ENCODE measurements at regions not wholly inside any gene's neighbourhood (a gene's known extent, or its start where the extent isn't known, plus 50 kb on each side); places are given as distances from the start of the nearest gene placed in this dataset.

DNA sequence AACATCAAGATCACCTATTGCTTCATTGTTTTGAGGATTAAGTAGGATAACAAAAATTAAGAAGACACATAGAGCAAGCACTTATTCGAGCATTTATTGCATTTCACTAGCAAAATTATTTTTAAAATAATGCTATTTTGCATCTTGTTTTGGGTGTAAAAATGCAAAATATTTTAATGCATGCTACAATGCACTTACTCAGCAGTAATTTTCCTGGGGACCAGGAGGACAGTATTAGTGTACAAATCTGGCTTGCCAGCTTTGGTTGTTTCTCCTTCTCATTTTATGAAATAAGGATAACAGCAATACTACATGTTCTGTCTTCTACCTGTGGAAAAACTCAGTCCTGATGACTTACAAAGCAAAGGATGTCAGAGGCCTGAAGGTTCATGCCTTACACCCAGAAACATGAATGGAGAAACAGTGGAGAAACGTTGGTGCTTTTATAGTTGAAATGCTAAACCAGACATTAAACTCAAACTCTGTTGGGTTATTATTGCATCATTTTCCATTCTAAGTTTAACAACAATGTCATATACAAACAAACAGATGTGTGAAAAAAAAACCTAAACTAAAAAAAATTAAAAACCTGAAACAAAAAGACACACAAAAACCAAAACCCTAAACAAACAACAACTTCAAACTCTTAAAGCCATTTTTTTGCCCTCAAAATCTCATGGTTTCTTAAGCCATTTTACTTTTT is 50.2 kb upstream of the ATXN1 start:
- no peaks in the 10 kb centered on the region for H3K4me1 ChIP-seq (ENCODE audit: control insufficient read depth, insufficient read depth, low read length)
- H3K9me3 ChIP-seq (replicated peaks; ENCODE audit: control insufficient read depth, insufficient read depth, low read length): peaks cover 14% of the 10 kb centered on the region
- peak; percentile 57 for FAIRE-seq
- no peak for ATAC-seq
- intact Hi-C loops (cut with micrococcal nuclease; ENCODE audit: unreplicated experiment): no loop called here
- 0% methylated on average over 2 of the region's 2 CpGs for WGBS (ENCODE audit: insufficient coverage, insufficient replicate concordance, low lambda C conversion rate, missing lambda C conversion rate)
- DNase-seq (ENCODE audit: low read depth, low spot score): no peak
- no peaks in the 10 kb centered on the region for H3K27me3 ChIP-seq (replicated peaks in 1 of 2; ENCODE audit: control insufficient read depth in 2 of 2, insufficient read depth in 2 of 2, low read length in 1 of 2)
- no peaks in the 10 kb centered on the region for H3K36me3 ChIP-seq (ENCODE audit: control insufficient read depth in 2 of 2, insufficient read depth in 2 of 2, low read length in 1 of 2)
- H3K79me2 ChIP-seq (ENCODE audit: control insufficient read depth, insufficient read depth, low read length): no peaks in the 10 kb centered on the region
- ChIA-PET SMC1A (ENCODE audit: uncharacterized antibody, unreplicated experiment) (no interaction called here), POLR2A (no interaction called here), RAD21 (ENCODE audit: unreplicated experiment) (no interaction called here), CTCF (no interaction called here)
- H3K4me3 ChIP-seq: no peak overlapping the region
- no peaks in the 10 kb centered on the region for H4K20me1 ChIP-seq (ENCODE audit: control insufficient read depth, insufficient read depth)
- H3K27ac ChIP-seq (ENCODE audit: control insufficient read depth, insufficient read depth): no peak overlapping the region
- no TSS peak for BruUV-seq (replicated peaks)
- no peak overlapping the region for H3K4me2 ChIP-seq (ENCODE audit: control insufficient read depth, insufficient read depth)
- in situ Hi-C loops (cut with MboI): no loop called here
- TF ChIP-seq, protein P1, sequence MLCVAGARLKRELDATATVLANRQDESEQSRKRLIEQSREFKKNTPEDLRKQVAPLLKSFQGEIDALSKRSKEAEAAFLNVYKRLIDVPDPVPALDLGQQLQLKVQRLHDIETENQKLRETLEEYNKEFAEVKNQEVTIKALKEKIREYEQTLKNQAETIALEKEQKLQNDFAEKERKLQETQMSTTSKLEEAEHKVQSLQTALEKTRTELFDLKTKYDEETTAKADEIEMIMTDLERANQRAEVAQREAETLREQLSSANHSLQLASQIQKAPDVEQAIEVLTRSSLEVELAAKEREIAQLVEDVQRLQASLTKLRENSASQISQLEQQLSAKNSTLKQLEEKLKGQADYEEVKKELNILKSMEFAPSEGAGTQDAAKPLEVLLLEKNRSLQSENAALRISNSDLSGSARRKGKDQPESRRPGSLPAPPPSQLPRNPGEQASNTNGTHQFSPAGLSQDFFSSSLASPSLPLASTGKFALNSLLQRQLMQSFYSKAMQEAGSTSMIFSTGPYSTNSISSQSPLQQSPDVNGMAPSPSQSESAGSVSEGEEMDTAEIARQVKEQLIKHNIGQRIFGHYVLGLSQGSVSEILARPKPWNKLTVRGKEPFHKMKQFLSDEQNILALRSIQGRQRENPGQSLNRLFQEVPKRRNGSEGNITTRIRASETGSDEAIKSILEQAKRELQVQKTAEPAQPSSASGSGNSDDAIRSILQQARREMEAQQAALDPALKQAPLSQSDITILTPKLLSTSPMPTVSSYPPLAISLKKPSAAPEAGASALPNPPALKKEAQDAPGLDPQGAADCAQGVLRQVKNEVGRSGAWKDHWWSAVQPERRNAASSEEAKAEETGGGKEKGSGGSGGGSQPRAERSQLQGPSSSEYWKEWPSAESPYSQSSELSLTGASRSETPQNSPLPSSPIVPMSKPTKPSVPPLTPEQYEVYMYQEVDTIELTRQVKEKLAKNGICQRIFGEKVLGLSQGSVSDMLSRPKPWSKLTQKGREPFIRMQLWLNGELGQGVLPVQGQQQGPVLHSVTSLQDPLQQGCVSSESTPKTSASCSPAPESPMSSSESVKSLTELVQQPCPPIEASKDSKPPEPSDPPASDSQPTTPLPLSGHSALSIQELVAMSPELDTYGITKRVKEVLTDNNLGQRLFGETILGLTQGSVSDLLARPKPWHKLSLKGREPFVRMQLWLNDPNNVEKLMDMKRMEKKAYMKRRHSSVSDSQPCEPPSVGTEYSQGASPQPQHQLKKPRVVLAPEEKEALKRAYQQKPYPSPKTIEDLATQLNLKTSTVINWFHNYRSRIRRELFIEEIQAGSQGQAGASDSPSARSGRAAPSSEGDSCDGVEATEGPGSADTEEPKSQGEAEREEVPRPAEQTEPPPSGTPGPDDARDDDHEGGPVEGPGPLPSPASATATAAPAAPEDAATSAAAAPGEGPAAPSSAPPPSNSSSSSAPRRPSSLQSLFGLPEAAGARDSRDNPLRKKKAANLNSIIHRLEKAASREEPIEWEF (IDR thresholded peaks at IDR 0.05; ENCODE audit: insufficient replicate concordance, low read depth, low read length): no peak
- TF ChIP-seq ZNF622 (IDR thresholded peaks at IDR 0.05): no peak
- TF ChIP-seq SMAD1 (IDR thresholded peaks at IDR 0.05; ENCODE audit: low read depth, partially characterized antibody): no peak
- TF ChIP-seq, protein P2, sequence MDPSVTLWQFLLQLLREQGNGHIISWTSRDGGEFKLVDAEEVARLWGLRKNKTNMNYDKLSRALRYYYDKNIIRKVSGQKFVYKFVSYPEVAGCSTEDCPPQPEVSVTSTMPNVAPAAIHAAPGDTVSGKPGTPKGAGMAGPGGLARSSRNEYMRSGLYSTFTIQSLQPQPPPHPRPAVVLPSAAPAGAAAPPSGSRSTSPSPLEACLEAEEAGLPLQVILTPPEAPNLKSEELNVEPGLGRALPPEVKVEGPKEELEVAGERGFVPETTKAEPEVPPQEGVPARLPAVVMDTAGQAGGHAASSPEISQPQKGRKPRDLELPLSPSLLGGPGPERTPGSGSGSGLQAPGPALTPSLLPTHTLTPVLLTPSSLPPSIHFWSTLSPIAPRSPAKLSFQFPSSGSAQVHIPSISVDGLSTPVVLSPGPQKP (IDR thresholded peaks at IDR 0.05; ENCODE audit: low read depth, low read length): no peak
- no peak for TF ChIP-seq NR2C1 (IDR thresholded peaks at IDR 0.05)
- no peak for TF ChIP-seq SRF (IDR thresholded peaks at IDR 0.05; ENCODE audit: low read depth in 2 of 2, low read length in 2 of 2)
- no peak for TF ChIP-seq TCF3 (IDR thresholded peaks at IDR 0.05; ENCODE audit: borderline replicate concordance, insufficient read depth, low read depth, low read length)
- H3K9ac ChIP-seq (ENCODE audit: control insufficient read depth, insufficient read depth, low read length): no peak overlapping the region
- H2AFZ ChIP-seq (ENCODE audit: control insufficient read depth, low read depth, low read length): no peak overlapping the region
